Ecto neural progenitor cell (in vitro differentiated cells): ENCODE measurements at regions not wholly inside any gene's neighbourhood (a gene's known extent, or its start where the extent isn't known, plus 50 kb on each side); places are given as distances from the start of the nearest gene placed in this dataset.
A peak's percentile ranks its signal among the peaks of the same experiment; 100 is the strongest.
"Not testable (repeated sequence)": the region's sequence is repeated elsewhere in the genome, so short reads cannot be mapped to it uniquely, and the experiment has no call there.

Experiments used
- DNase-seq: peaks from one replicate; pipeline ENCODE4 v3.0.0-alpha.2; 2018; ENCODE audit warnings: low spot score

DNA sequence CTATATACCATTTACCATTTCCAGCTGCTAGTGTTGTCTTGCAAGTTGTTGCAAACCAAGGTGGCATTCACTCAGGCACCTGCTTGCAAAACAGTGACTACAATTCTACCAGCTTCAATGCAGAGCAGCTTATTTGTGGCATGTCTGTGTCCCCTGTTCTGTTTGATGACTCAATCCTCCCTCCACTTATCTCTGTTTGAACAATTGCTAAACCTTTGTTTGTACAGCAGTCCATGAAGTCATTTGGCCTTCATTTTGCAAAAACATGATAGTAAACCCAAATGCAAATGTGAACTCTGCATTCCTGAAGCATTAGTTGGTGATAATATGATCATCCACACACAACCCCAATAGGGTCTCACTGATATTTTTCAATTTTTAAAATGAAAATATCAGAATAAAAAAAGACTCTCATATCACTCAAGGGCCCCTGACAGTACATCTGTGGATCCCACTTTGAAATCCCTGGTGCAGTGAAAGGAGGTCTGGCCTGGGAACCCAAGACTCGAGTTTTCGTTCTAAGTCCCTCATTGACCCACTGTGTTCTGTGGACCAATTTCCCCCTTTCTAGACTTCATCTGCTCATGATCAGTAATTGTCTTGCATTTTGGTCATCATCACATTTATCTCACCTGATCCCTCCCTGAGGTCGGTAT lies 425.4 kb downstream of the RPS24 start:
- no peak for DNase-seq

DNA sequence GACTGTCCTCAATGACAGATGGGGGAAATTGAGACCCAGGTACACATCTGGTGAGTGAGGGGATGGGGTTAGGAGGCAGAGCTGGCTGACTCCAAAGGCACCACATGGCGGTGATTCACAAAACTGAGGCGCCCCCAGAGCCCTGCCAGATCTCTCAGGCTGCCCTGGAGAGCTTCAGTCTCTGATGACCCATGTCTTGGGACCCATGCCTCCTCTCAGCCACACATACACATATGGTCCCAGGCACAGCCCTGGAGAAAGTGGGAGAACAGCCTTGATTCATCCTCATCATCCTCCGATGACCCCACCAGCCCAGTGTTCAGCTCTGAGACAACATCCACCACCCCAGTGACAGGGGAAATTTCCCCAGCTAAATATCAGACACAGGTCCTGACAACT lies 426.0 kb downstream of the RPS24 start:
- DNase-seq = no peak

GRCh38 chr10:78460204-78460603 lies 426.5 kb downstream of the RPS24 start:
- no peak for DNase-seq

DNA sequence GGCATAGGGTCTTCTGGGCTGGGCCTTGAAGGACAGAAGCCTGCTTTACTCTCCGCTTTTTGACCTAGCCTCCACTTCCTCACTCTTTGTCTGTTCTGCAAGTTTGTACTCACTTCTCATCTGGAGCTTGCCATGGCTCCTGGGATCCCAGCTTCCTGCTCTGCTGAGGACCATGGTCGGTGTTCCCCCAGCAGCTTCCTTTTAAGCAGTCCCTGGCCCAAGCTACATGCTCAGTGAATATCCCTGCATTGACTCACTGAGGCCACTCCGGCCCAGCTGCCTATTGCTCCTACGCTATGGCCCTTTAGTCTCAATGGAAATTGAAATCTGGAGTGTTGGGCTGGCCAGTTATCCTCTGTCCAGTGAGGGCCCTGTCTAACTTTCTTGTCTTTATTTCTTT lies 427.7 kb downstream of the RPS24 start:
- DNase-seq = no peak

- DNase-seq = no peak
Observed at GRCh38 chr10:78462176-78462575, 428.5 kb downstream of the RPS24 start.

DNA sequence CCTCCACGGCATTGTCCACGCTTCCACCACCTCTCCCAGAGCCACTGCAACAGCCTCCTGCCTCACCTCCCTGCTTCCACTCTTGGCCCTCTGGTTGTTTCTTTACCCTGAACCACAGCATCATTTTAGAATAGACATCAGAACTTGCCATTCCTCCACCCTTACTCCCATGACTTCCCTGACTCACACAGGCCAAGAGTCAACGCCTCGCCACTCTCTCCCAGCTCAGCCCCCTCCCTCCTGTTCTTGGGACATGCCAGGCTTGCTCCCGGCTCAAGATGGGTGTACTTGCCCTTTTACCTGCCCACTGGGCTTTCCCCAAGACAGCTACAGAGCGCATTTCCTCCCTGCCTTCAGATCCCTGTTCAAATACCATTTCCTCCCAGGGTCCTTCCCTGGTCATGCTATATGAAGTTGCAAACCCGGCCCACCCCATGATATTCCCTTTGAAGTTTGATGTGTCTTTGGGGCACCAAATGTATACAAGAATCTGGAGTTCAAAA lies 429.1 kb downstream of the RPS24 start:
- DNase-seq = peak; percentile 24

GRCh38 chr10:78464118-78464855 lies 430.6 kb downstream of the RPS24 start:
- DNase-seq = no peak

DNA sequence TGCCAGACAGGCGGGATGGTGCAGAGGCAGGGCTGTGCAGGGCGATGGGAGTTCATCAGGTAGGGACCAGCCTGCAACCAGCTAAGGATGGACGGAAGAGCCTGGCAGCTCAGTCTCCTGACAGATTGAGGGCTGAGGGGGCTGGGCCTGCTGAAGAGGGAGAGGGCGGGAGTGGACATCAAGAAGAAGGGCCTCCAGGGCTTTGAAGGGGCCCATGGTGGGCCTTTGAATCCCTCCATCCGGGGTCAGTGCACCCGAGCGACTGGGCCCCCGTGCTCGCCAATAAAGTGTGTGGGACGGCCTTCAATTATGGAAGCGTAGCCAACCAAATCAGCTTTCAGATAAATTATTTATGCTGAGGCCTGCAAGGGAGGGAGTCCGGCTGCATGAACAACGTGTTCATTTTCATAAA lies 431.2 kb downstream of the RPS24 start:
- DNase-seq = peak; percentile 55

DNA sequence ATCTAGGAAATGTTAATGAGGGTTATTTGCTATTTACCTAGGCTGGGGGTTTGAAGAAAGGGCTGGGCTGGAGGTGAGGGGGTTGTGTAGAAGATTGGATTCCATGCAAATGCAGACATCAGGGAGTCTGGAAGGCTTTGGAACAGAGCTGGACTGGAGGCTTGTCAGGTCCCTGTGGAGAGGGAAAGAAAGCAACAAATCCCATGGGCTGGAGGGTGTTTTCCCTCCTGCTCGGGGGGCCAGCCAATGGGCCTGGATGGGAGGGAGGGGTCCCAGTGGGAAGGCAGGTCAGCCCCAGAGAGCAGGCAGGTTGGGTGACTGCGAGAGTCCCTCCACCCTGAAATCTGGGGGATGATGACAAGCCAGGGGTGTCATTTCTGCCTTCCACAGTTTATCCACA lies 431.8 kb downstream of the RPS24 start:
- DNase-seq = peak; percentile 50

GRCh38 chr10:78467496-78468106 lies 433.9 kb downstream of the RPS24 start:
- DNase-seq = peak; percentile 24

DNA sequence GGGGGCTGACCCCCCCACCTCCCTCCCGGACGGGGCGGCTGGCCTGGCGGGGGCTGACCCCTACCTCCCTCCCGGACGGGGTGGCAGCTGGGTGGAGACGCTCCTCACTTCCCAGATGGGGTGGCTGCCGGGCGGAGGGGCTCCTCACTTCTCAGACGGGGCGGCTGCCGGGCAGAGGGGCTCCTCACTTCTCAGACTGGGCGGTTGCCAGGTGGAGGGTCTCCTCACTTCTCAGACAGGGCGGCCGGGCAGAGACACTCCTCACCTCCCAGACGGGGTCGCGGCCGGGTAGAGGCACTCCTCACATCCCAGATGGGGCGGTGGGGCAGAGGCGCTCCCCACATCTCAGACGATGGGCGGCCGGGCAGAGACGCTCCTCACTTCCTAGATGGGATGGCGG lies 435.1 kb downstream of the RPS24 start:
- DNase-seq = not testable (repeated sequence)

DNA sequence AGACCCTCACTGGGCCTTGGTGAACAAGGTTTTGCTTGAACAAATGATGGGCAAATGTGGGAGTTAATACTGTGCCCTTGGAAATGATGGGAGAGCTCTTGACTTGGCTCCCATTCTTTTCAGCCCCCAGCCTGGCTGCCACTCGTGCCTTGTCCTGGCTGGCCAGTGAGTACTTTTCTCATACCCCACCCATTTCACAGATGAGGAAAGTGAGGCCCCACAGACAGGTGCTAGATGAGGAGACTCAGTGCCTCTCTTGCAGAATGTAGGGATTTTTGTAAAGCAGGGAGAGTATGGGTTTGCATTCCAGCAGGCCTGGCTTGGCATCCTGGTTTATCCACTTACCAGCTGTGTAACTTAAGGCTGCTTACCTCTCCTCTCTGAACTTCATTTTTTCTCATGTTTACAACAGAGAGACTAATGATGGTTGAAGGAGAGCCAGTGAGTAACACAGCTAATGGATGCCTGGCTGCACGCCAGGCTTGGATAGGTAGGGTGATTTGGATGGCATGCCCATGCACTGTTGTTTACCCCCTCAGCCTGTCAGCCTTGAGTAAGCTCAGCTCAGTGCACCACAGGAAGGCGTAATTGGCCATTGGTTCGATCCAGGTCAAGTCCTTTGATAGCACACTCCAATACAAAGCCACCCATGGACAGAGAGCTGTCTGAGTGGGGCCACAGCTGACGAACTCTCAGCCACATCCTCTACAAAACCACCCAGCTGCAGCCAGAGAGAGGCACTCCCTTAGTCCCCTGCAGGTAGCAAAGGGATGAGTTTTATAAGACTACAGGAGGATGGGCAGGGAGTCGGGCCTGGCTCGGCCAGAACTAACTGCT lies 436.8 kb downstream of the RPS24 start:
- peak; percentile 22 for DNase-seq

GRCh38 chr10:78471326-78471722 lies 437.7 kb downstream of the RPS24 start:
- peak; percentile 45 for DNase-seq

- peak; percentile 61 for DNase-seq
Observed at GRCh38 chr10:78471723-78472550, 438.3 kb downstream of the RPS24 start.

DNA sequence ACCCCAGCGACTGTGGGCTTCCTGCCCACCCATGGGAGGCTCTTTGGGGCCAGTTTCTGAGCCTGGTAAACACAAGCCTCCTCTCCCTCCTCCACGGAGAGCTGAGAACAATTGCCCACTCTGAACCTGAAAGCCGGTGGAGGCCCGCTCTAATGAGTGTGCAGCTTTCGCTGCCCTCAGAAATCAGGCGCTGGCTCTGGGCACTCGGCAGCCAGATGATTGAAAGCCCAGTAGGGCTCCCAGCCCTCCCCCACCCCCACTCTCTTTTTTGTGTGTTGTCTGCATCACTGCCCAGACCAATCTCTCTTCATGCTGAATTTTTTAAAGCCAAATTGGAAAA lies 438.9 kb downstream of the RPS24 start:
- no peak for DNase-seq

DNA sequence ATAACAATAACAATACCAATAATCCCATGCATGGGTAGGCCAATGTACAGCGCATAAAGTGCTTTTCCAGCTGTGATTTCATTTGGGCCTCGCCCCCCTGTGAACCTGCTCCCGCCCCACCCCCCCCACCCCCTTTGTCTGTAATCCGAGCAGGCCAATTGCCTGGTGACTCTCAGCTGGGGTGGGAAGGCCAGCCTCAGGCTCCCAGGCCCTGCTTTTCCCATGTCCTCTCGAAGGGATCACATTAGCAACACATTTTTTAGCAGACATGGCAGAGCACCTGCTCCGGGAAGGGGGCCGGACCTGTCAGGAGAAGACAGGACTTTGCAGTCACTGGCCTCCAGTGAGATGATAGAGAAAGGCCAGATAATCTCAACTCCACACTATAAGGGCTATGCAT lies 439.3 kb downstream of the RPS24 start:
- DNase-seq = peak; percentile 70

DNA sequence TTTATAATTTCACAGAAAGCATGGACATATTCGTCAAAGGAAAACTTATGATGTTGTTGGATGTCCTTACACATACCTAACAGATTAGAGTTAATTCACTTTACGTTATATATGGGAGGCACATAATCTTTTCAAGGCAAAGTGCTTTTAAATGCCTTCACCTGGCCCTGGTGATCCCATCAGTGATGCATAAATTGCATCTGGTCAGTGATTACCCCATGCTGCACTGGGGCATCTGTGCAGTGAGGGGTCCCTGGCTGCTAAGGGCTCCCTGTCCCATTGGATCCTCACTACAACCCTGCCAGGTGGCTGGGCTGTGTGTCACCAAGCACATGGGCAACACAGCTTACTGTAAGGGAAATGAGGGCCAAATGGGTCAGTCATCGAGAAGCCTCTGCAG lies 441.1 kb downstream of the RPS24 start:
- DNase-seq = peak; percentile 30

DNA sequence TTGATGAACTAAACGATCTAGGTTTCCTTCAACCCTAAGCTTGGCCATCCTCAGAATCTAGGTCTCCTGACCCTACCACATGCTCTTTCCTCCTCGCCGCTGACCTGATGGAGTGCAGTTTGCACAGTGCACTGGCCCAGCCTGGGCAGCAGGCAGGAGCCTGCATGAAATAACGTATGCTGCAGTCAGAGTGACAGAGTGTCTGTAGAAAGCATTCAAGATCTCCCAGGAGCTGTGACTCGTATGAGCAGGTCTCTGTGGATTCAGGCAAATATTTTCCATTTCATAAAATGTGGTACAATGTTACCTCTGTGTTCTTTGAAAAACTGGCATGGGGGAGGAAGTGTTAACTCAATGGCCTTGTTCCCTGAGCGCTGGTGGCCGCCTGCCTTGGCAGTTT lies 441.8 kb downstream of the RPS24 start:
- DNase-seq = no peak

DNA sequence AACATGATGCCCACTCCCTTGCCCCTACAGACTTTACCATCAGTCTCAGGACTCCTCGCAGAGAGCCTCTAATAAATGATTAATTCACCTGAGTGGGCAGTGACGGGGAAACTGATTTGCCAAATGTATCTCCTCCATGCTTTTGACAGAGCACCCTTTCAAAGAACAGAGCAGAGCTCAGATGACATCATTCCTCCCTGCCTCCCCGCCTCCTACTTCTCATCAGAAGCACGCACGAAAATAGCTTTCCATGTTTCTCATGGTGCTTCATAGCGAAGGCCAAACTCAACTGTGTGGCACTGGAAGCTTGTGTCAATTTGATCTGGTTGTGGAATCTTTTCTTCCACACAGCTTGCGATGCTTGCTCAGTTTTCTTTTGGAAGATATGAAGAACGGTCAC lies 442.5 kb downstream of the RPS24 start:
- no peak for DNase-seq

GRCh38 chr10:78476844-78477243 lies 443.2 kb downstream of the RPS24 start:
- DNase-seq = no peak

DNA sequence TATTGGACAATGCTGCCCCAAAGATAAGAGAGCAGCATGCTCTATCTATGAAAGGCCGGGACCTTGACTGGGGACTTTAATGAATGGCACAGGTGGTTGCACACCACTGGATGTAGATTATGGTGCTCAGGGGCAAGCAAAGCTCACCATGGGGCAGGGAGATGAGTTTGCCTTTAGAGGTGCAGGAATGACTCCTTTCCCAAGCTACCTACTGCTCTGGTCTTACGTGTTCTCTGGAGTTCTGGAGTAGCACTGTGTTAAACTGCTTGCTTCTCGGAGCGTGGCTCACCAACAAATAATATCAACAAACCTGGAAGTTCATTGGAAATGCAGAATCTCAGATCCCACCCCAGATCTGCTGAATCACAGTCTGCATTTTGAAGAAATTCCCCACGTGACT lies 445.3 kb downstream of the RPS24 start:
- DNase-seq = no peak

GRCh38 chr10:78479467-78479866 lies 445.8 kb downstream of the RPS24 start:
- no peak for DNase-seq
